ENCODE measurements at regions not wholly inside any gene's neighbourhood (a gene's known extent, or its start where the extent isn't known, plus 50 kb on each side); places are given as distances from the start of the nearest gene placed in this dataset.
"Not testable (repeated sequence)": the region's sequence is repeated elsewhere in the genome, so short reads cannot be mapped to it uniquely, and the experiment has no call there.

- H3K9ac ChIP-seq = no peak overlapping the region
- H3K27me3 ChIP-seq (ENCODE audit: insufficient read depth, low read depth) = no peaks in the 10 kb centered on the region
- TF ChIP-seq, protein P1, sequence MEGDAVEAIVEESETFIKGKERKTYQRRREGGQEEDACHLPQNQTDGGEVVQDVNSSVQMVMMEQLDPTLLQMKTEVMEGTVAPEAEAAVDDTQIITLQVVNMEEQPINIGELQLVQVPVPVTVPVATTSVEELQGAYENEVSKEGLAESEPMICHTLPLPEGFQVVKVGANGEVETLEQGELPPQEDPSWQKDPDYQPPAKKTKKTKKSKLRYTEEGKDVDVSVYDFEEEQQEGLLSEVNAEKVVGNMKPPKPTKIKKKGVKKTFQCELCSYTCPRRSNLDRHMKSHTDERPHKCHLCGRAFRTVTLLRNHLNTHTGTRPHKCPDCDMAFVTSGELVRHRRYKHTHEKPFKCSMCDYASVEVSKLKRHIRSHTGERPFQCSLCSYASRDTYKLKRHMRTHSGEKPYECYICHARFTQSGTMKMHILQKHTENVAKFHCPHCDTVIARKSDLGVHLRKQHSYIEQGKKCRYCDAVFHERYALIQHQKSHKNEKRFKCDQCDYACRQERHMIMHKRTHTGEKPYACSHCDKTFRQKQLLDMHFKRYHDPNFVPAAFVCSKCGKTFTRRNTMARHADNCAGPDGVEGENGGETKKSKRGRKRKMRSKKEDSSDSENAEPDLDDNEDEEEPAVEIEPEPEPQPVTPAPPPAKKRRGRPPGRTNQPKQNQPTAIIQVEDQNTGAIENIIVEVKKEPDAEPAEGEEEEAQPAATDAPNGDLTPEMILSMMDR (conservative IDR thresholded peaks at IDR 0.05; ENCODE audit: low read depth, low read length) = no peak
- no peak overlapping the region for H3K27ac ChIP-seq
- no peak overlapping the region for H2AFZ ChIP-seq (ENCODE audit: low read depth)
- H3K4me3 ChIP-seq (IDR thresholded peaks at IDR 0.05; ENCODE audit: insufficient read depth, low read depth, low read length) = no peak overlapping the region
- H3K4me1 ChIP-seq (ENCODE audit: low read depth, poor library complexity, severe bottlenecking) = no peaks in the 10 kb centered on the region
- H3K79me2 ChIP-seq (ENCODE audit: insufficient read depth, low read depth) = no peaks in the 10 kb centered on the region
- no peak overlapping the region for H3K4me2 ChIP-seq
- H3K36me3 ChIP-seq (ENCODE audit: insufficient read depth) = no peaks in the 10 kb centered on the region
- no peaks in the 10 kb centered on the region for H4K20me1 ChIP-seq (ENCODE audit: insufficient read depth)
These were observed 126.3 kb upstream of the KIF5B start for GRCh38 chr10:32182476-32182875.

GRCh38 chr10:32180390-32181280 lies 124.4 kb upstream of the KIF5B start:
- no peak overlapping the region for H3K4me3 ChIP-seq (IDR thresholded peaks at IDR 0.05; ENCODE audit: insufficient read depth, low read depth, low read length)
- H4K20me1 ChIP-seq (ENCODE audit: insufficient read depth) = no peaks in the 10 kb centered on the region
- no peaks in the 10 kb centered on the region for H3K27me3 ChIP-seq (ENCODE audit: insufficient read depth, low read depth)

DNA sequence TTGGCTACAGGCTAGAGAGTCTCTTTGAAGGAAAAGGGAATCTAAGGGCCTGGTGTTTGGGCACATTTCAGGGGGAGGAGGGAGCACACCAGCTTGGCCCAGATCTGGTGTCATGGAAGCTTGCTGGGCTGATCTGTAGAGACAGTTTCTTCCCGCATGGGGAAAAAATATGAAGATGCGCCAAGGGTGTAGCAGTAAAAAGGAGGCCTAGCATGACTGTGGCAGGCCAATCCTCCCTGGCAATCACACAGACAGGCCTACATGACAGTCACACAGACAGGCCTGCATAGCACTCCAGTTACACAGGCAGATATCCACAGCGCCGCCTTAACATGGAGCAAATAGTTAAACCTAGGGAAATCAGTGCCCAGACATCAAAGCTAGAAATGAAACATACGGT lies 123.6 kb upstream of the KIF5B start:
- no peaks in the 10 kb centered on the region for H3K4me1 ChIP-seq (ENCODE audit: low read depth, poor library complexity, severe bottlenecking)
- H3K4me2 ChIP-seq = no peak overlapping the region
- H3K36me3 ChIP-seq (ENCODE audit: insufficient read depth) = no peaks in the 10 kb centered on the region
- no peak overlapping the region for H2AFZ ChIP-seq (ENCODE audit: low read depth)
- H3K27ac ChIP-seq = no peak overlapping the region
- no peaks in the 10 kb centered on the region for H3K27me3 ChIP-seq (ENCODE audit: insufficient read depth, low read depth)
- no peaks in the 10 kb centered on the region for H3K79me2 ChIP-seq (ENCODE audit: insufficient read depth, low read depth)
- H4K20me1 ChIP-seq (ENCODE audit: insufficient read depth) = no peaks in the 10 kb centered on the region
- TF ChIP-seq, protein P1 (conservative IDR thresholded peaks at IDR 0.05; ENCODE audit: low read depth, low read length) = no peak
- H3K9ac ChIP-seq = no peak overlapping the region
- H3K4me3 ChIP-seq (IDR thresholded peaks at IDR 0.05; ENCODE audit: insufficient read depth, low read depth, low read length) = no peak overlapping the region

More at GRCh38 chr10:32180390-32181280, 124.4 kb upstream of the KIF5B start:
- no peak overlapping the region for H2AFZ ChIP-seq (ENCODE audit: low read depth)
- H3K4me2 ChIP-seq = no peak overlapping the region
- TF ChIP-seq, protein P1 (conservative IDR thresholded peaks at IDR 0.05; ENCODE audit: low read depth, low read length) = no peak
- no peak overlapping the region for H3K27ac ChIP-seq
- no peaks in the 10 kb centered on the region for H3K4me1 ChIP-seq (ENCODE audit: low read depth, poor library complexity, severe bottlenecking)
- H3K9ac ChIP-seq = no peak overlapping the region
- H3K79me2 ChIP-seq (ENCODE audit: insufficient read depth, low read depth) = no peaks in the 10 kb centered on the region
- H3K36me3 ChIP-seq (ENCODE audit: insufficient read depth) = no peaks in the 10 kb centered on the region

- not testable (repeated sequence) for H3K27ac ChIP-seq; H3K79me2 ChIP-seq (ENCODE audit: insufficient read depth, low read depth); H3K27me3 ChIP-seq (ENCODE audit: insufficient read depth, low read depth); H3K36me3 ChIP-seq (ENCODE audit: insufficient read depth); H3K9ac ChIP-seq; H2AFZ ChIP-seq (ENCODE audit: low read depth); H3K4me1 ChIP-seq (ENCODE audit: low read depth, poor library complexity, severe bottlenecking); H3K4me2 ChIP-seq; H4K20me1 ChIP-seq (ENCODE audit: insufficient read depth); H3K4me3 ChIP-seq (IDR thresholded peaks at IDR 0.05; ENCODE audit: insufficient read depth, low read depth, low read length)
These were observed 121.4 kb upstream of the KIF5B start for GRCh38 chr10:32177594-32177993.

DNA sequence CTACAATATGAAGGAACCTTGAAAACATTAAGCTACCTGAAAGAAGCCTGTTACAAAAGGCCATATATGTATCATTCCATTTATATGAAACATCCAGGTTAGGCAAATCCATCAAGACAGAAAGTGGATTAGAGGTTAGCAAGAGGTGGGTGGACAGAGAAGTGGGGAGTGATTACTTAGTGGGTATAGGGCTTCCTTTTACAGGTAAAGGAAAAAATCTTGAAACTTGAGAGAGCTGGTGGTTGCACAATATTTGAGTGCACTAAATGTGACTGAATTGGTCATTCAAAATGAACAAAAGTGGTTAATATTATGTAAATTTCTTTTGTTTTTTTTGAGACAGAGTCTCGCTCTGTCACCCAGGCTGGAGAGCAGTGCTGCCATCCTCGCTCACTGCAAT lies 119.4 kb upstream of the KIF5B start:
- H3K9ac ChIP-seq = no peak overlapping the region
- H3K27me3 ChIP-seq (ENCODE audit: insufficient read depth, low read depth) = no peaks in the 10 kb centered on the region
- H3K36me3 ChIP-seq (ENCODE audit: insufficient read depth) = no peaks in the 10 kb centered on the region
- H3K27ac ChIP-seq = no peak overlapping the region
- TF ChIP-seq, protein P1 (conservative IDR thresholded peaks at IDR 0.05; ENCODE audit: low read depth, low read length) = no peak
- H3K4me1 ChIP-seq (ENCODE audit: low read depth, poor library complexity, severe bottlenecking) = no peaks in the 10 kb centered on the region
- no peak overlapping the region for H3K4me2 ChIP-seq
- no peaks in the 10 kb centered on the region for H3K79me2 ChIP-seq (ENCODE audit: insufficient read depth, low read depth)
- no peak overlapping the region for H2AFZ ChIP-seq (ENCODE audit: low read depth)
- H4K20me1 ChIP-seq (ENCODE audit: insufficient read depth) = no peaks in the 10 kb centered on the region
- H3K4me3 ChIP-seq (IDR thresholded peaks at IDR 0.05; ENCODE audit: insufficient read depth, low read depth, low read length) = no peak overlapping the region

Measured in KMS-11 (cell line).